NCI-H1048 (cell line): ENCODE measurements at regions not wholly inside any gene's neighbourhood (a gene's known extent, or its start where the extent isn't known, plus 50 kb on each side); places are given as distances from the start of the nearest gene placed in this dataset.
"Not testable (repeated sequence)": the region's sequence is repeated elsewhere in the genome, so short reads cannot be mapped to it uniquely, and the experiment has no call there.

Source experiments
- DNase-seq: peaks from one replicate; lab custom pipeline; 2025; lab: John Stamatoyannopoulos, UW

- no peak for DNase-seq
Observed at GRCh38 chr5:97488126-97488668, 305.1 kb upstream of the RIOK2 start.

GRCh38 chr5:97489010-97489840 is 306.2 kb upstream of the RIOK2 start:
- DNase-seq: no peak

GRCh38 chr5:97494465-97494864 is 311.4 kb upstream of the RIOK2 start:
- no peak for DNase-seq

- no peak for DNase-seq
Observed at GRCh38 chr5:97495301-97495700, 312.3 kb upstream of the RIOK2 start.

GRCh38 chr5:97496037-97496436 is 313.0 kb upstream of the RIOK2 start:
- no peak for DNase-seq

- no peak for DNase-seq
Observed at GRCh38 chr5:97498657-97499056, 315.6 kb upstream of the RIOK2 start.

- DNase-seq: no peak
Observed at GRCh38 chr5:97499605-97500004, 316.6 kb upstream of the RIOK2 start.

GRCh38 chr5:97501286-97501964 is 318.4 kb upstream of the RIOK2 start:
- no peak for DNase-seq

- no peak for DNase-seq
Observed at GRCh38 chr5:97501965-97502305, 318.9 kb upstream of the RIOK2 start.

GRCh38 chr5:97508864-97509263 is 325.8 kb upstream of the RIOK2 start:
- no peak for DNase-seq

GRCh38 chr5:97519565-97519964 is 336.5 kb upstream of the RIOK2 start:
- DNase-seq: not testable (repeated sequence)

- not testable (repeated sequence) for DNase-seq
Observed at GRCh38 chr5:97523336-97523735, 340.3 kb upstream of the RIOK2 start.

GRCh38 chr5:97525780-97526179 is 342.7 kb upstream of the RIOK2 start:
- no peak for DNase-seq

- DNase-seq: no peak
Observed at GRCh38 chr5:97528941-97529340, 345.9 kb upstream of the RIOK2 start.

GRCh38 chr5:97529354-97529985 is 346.4 kb upstream of the RIOK2 start:
- no peak for DNase-seq

- no peak for DNase-seq
Observed at GRCh38 chr5:97531549-97531948, 348.5 kb upstream of the RIOK2 start.

GRCh38 chr5:97534166-97534565 is 351.1 kb upstream of the RIOK2 start:
- no peak for DNase-seq

GRCh38 chr5:97536683-97537082 is 353.6 kb upstream of the RIOK2 start:
- no peak for DNase-seq

GRCh38 chr5:97538912-97539311 is 355.9 kb upstream of the RIOK2 start:
- DNase-seq: no peak

- no peak for DNase-seq
Observed at GRCh38 chr5:97541864-97542263, 358.8 kb upstream of the RIOK2 start.

GRCh38 chr5:97542469-97542868 is 359.4 kb upstream of the RIOK2 start:
- DNase-seq: no peak

GRCh38 chr5:97543166-97543565 is 360.1 kb upstream of the RIOK2 start:
- DNase-seq: no peak

- DNase-seq: no peak
Observed at GRCh38 chr5:97544240-97544639, 361.2 kb upstream of the RIOK2 start.
